HFF-Myc (cell line): ENCODE measurements at regions not wholly inside any gene's neighbourhood (a gene's known extent, or its start where the extent isn't known, plus 50 kb on each side); places are given as distances from the start of the nearest gene placed in this dataset.

Experiments used
- DNase-seq: peaks from one replicate; pipeline ENCODE4 v3.0.0-alpha.2; 2011; ENCODE audit warnings: low read depth; ENCODE audit errors: extremely low read depth
- H3K4me3 ChIP-seq: replicated peaks from 2 replicates; pipeline ENCODE4 v1.5.1; 2011; ENCODE audit warnings: low read depth, mild to moderate bottlenecking, control low read depth, low read length
- CTCF ChIP-seq: IDR thresholded peaks from 2 replicates; pipeline ENCODE4 v1.5.1; 2012; ENCODE audit warnings: mild to moderate bottlenecking, low read depth, low read length, control low read depth; ENCODE audit errors: missing control alignments

- no peak for DNase-seq
- TF ChIP-seq CTCF: no peak
- H3K4me3 ChIP-seq: no peak overlapping the region
These were observed 90.8 kb downstream of the METTL4 start for GRCh38 chr18:2480536-2480935.

- no peak overlapping the region for H3K4me3 ChIP-seq
- TF ChIP-seq CTCF: no peak
- no peak for DNase-seq
These were observed 88.4 kb downstream of the METTL4 start for GRCh38 chr18:2482706-2483475.

GRCh38 chr18:2485983-2486382, 85.3 kb downstream of the METTL4 start:
- TF ChIP-seq CTCF: no peak
- no peak for DNase-seq
- H3K4me3 ChIP-seq: no peak overlapping the region

- no peak for DNase-seq
- H3K4me3 ChIP-seq: no peak overlapping the region
- TF ChIP-seq CTCF: no peak
These were observed 84.9 kb downstream of the METTL4 start for GRCh38 chr18:2486426-2486825.
